Testis (tissue), 2 donors: ENCODE measurements at regions not wholly inside any gene's neighbourhood (a gene's known extent, or its start where the extent isn't known, plus 50 kb on each side); places are given as distances from the start of the nearest gene placed in this dataset.

ENCODE experiments used
- CTCF ChIP-seq, 3 experiments: fragments of 450-650 bp in 2 of 3; fragments of 200-600 bp in 1 of 3; sonication (generic) in 1 of 3; IDR thresholded peaks; one replicate each; pipeline ENCODE4 v1.5.1; 2016 to 2019; ENCODE audit warnings: antibody characterized with exemption in 3 of 3, mild to moderate bottlenecking in 2 of 3, moderate library complexity in 1 of 3
- POLR2A ChIP-seq: fragments of 450-650 bp; IDR thresholded peaks from one replicate; pipeline ENCODE4 v1.6.1; 2017; ENCODE audit warnings: antibody characterized with exemption, mild to moderate bottlenecking, moderate library complexity

GRCh38 chr18:2146092-2146491 lies 425.2 kb downstream of the METTL4 start:
- TF ChIP-seq CTCF (IDR thresholded peaks at IDR 0.05) (no peak), POLR2A (no peak)
